ENCODE measurements at regions not wholly inside any gene's neighbourhood (a gene's known extent, or its start where the extent isn't known, plus 50 kb on each side); places are given as distances from the start of the nearest gene placed in this dataset.

GRCh38 chr5:155459889-155460500 is 446.4 kb downstream of the KIF4B start:
- no peak for TF ChIP-seq CTCF (IDR thresholded peaks at IDR 0.05; ENCODE audit: partially characterized antibody, unreplicated experiment)
- H3K9me3 Mint-ChIP-seq (ENCODE audit: unreplicated experiment) = no peaks in the 10 kb centered on the region
- no peak overlapping the region for H3K4me3 Mint-ChIP-seq (ENCODE audit: unreplicated experiment)
- DNase-seq = no peak
- H3K36me3 Mint-ChIP-seq (ENCODE audit: unreplicated experiment) = no peaks in the 10 kb centered on the region
- no peak overlapping the region for H3K27ac Mint-ChIP-seq (ENCODE audit: unreplicated experiment)
- H3K27me3 Mint-ChIP-seq (ENCODE audit: unreplicated experiment) = no peaks in the 10 kb centered on the region
- no peaks in the 10 kb centered on the region for H3K4me1 Mint-ChIP-seq (ENCODE audit: low read depth, unreplicated experiment)

- H3K36me3 Mint-ChIP-seq (ENCODE audit: unreplicated experiment) = no peaks in the 10 kb centered on the region
- TF ChIP-seq CTCF (IDR thresholded peaks at IDR 0.05; ENCODE audit: partially characterized antibody, unreplicated experiment) = no peak
Measured at GRCh38 chr5:155460501-155460931, 447.0 kb downstream of the KIF4B start.

GRCh38 chr5:155461304-155461703 is 447.7 kb downstream of the KIF4B start:
- Mint-ChIP-seq H3K4me1 (ENCODE audit: low read depth, unreplicated experiment) (no peaks in the 10 kb centered on the region), H3K4me3 (ENCODE audit: unreplicated experiment) (no peak overlapping the region), H3K9me3 (ENCODE audit: unreplicated experiment) (no peaks in the 10 kb centered on the region), H3K27me3 (ENCODE audit: unreplicated experiment) (no peaks in the 10 kb centered on the region), H3K27ac (ENCODE audit: unreplicated experiment) (no peak overlapping the region), H3K36me3 (ENCODE audit: unreplicated experiment) (no peaks in the 10 kb centered on the region)
- DNase-seq = no peak
- TF ChIP-seq CTCF (IDR thresholded peaks at IDR 0.05; ENCODE audit: partially characterized antibody, unreplicated experiment) = no peak

More at GRCh38 chr5:155460501-155460931, 447.0 kb downstream of the KIF4B start:
- H3K27me3 Mint-ChIP-seq (ENCODE audit: unreplicated experiment) = no peaks in the 10 kb centered on the region
- no peak for DNase-seq
- H3K27ac Mint-ChIP-seq (ENCODE audit: unreplicated experiment) = no peak overlapping the region
- H3K4me1 Mint-ChIP-seq (ENCODE audit: low read depth, unreplicated experiment) = no peaks in the 10 kb centered on the region
- H3K9me3 Mint-ChIP-seq (ENCODE audit: unreplicated experiment) = no peaks in the 10 kb centered on the region
- H3K4me3 Mint-ChIP-seq (ENCODE audit: unreplicated experiment) = no peak overlapping the region

- no peak for DNase-seq
- Mint-ChIP-seq H3K9me3 (ENCODE audit: unreplicated experiment) (no peaks in the 10 kb centered on the region), H3K4me3 (ENCODE audit: unreplicated experiment) (no peak overlapping the region), H3K27me3 (ENCODE audit: unreplicated experiment) (no peaks in the 10 kb centered on the region), H3K27ac (ENCODE audit: unreplicated experiment) (no peak overlapping the region), H3K4me1 (ENCODE audit: low read depth, unreplicated experiment) (no peaks in the 10 kb centered on the region), H3K36me3 (ENCODE audit: unreplicated experiment) (no peaks in the 10 kb centered on the region)
- no peak for TF ChIP-seq CTCF (IDR thresholded peaks at IDR 0.05; ENCODE audit: partially characterized antibody, unreplicated experiment)
Measured at GRCh38 chr5:155466851-155467250, 453.3 kb downstream of the KIF4B start.

GRCh38 chr5:155471027-155471426 is 457.5 kb downstream of the KIF4B start:
- TF ChIP-seq CTCF (IDR thresholded peaks at IDR 0.05; ENCODE audit: partially characterized antibody, unreplicated experiment) = no peak
- Mint-ChIP-seq H3K9me3 (ENCODE audit: unreplicated experiment) (no peaks in the 10 kb centered on the region), H3K27ac (ENCODE audit: unreplicated experiment) (no peak overlapping the region), H3K4me3 (ENCODE audit: unreplicated experiment) (no peak overlapping the region), H3K36me3 (ENCODE audit: unreplicated experiment) (no peaks in the 10 kb centered on the region), H3K27me3 (ENCODE audit: unreplicated experiment) (no peaks in the 10 kb centered on the region), H3K4me1 (ENCODE audit: low read depth, unreplicated experiment) (no peaks in the 10 kb centered on the region)
- no peak for DNase-seq
